SIG-M5 (cell line): ENCODE measurements at regions not wholly inside any gene's neighbourhood (a gene's known extent, or its start where the extent isn't known, plus 50 kb on each side); places are given as distances from the start of the nearest gene placed in this dataset.

Source experiments
- DNase-seq: peaks from one replicate; lab custom pipeline; 2025; lab: John Stamatoyannopoulos, UW

GRCh38 chr3:43894176-43895049 lies 203.7 kb downstream of the ABHD5 start:
- DNase-seq, result no peak

GRCh38 chr3:43895573-43895972 lies 204.8 kb downstream of the ABHD5 start:
- no peak for DNase-seq

GRCh38 chr3:43902415-43902814 lies 211.7 kb downstream of the ABHD5 start:
- no peak for DNase-seq

GRCh38 chr3:43905157-43905556 lies 214.4 kb downstream of the ABHD5 start:
- no peak for DNase-seq

GRCh38 chr3:43906849-43907507 lies 216.2 kb downstream of the ABHD5 start:
- DNase-seq, result no peak

GRCh38 chr3:43907508-43907858 lies 216.7 kb downstream of the ABHD5 start:
- DNase-seq, result peak; percentile 78

GRCh38 chr3:43908456-43908855 lies 217.7 kb downstream of the ABHD5 start:
- no peak for DNase-seq

- DNase-seq, result no peak
Measured at GRCh38 chr3:43909149-43909548, 218.4 kb downstream of the ABHD5 start.

GRCh38 chr3:43910750-43911149 lies 220.0 kb downstream of the ABHD5 start:
- DNase-seq, result no peak

GRCh38 chr3:43913036-43913948 lies 222.6 kb downstream of the ABHD5 start:
- DNase-seq, result no peak

- no peak for DNase-seq
Measured at GRCh38 chr3:43914269-43914668, 223.5 kb downstream of the ABHD5 start.

GRCh38 chr3:43915546-43915945 lies 224.8 kb downstream of the ABHD5 start:
- no peak for DNase-seq

GRCh38 chr3:43917361-43917760 lies 226.6 kb downstream of the ABHD5 start:
- DNase-seq, result no peak

- DNase-seq, result no peak
Measured at GRCh38 chr3:43919029-43919428, 228.3 kb downstream of the ABHD5 start.

GRCh38 chr3:43921056-43921648 lies 230.4 kb downstream of the ABHD5 start:
- no peak for DNase-seq

GRCh38 chr3:43922374-43922773 lies 231.6 kb downstream of the ABHD5 start:
- no peak for DNase-seq

- no peak for DNase-seq
Measured at GRCh38 chr3:43923104-43923882, 232.6 kb downstream of the ABHD5 start.

- DNase-seq, result no peak
Measured at GRCh38 chr3:43926055-43926454, 235.3 kb downstream of the ABHD5 start.

GRCh38 chr3:43932921-43933320 lies 242.2 kb downstream of the ABHD5 start:
- no peak for DNase-seq

GRCh38 chr3:43948013-43948412 lies 257.3 kb downstream of the ABHD5 start:
- no peak for DNase-seq

- no peak for DNase-seq
Measured at GRCh38 chr3:43949594-43949993, 258.9 kb downstream of the ABHD5 start.
